ENCODE measurements at regions not wholly inside any gene's neighbourhood (a gene's known extent, or its start where the extent isn't known, plus 50 kb on each side); places are given as distances from the start of the nearest gene placed in this dataset.

DNA sequence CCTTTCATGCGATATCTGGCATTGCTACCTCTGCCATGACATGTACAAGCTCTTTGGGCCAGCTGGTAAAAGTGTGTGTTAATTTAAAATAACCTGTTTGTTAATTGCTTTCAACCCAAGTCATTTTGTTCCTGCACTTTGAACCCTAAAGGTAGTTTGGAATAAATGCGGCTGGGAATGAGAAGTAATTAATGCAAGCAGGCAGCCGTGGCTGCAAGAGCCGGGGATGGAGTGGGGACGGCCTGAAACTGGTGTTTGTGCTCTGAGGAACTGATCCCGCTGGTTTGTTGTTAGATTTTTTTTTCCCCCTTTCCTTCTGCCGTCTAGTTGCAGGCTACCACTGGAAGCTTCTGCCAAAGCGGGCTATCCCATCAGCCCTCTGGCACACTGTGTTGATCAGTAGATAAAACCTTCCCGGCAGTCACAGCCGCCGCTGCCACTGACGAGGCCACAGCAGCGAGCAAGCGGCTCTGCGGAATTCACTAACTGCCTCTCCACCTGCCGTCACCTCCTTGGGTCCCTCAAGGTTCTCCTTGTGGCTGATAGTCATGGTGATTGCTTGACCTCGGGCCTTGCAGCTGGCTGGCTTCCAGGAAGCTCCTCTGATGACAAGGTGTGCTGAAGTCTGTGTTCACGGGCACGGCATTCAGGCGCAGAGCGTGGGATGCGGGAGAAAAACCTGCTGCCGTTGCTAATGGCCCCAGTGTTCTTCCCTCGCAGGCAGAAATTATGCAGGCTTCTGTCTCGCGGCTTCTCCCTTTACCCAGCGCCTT, 315.9 kb downstream of the TFAP2A start:
- no peak overlapping the region for H3K4me3 ChIP-seq (ENCODE audit: low read depth, low read length)
- TF ChIP-seq, protein P1, sequence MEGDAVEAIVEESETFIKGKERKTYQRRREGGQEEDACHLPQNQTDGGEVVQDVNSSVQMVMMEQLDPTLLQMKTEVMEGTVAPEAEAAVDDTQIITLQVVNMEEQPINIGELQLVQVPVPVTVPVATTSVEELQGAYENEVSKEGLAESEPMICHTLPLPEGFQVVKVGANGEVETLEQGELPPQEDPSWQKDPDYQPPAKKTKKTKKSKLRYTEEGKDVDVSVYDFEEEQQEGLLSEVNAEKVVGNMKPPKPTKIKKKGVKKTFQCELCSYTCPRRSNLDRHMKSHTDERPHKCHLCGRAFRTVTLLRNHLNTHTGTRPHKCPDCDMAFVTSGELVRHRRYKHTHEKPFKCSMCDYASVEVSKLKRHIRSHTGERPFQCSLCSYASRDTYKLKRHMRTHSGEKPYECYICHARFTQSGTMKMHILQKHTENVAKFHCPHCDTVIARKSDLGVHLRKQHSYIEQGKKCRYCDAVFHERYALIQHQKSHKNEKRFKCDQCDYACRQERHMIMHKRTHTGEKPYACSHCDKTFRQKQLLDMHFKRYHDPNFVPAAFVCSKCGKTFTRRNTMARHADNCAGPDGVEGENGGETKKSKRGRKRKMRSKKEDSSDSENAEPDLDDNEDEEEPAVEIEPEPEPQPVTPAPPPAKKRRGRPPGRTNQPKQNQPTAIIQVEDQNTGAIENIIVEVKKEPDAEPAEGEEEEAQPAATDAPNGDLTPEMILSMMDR (IDR thresholded peaks at IDR 0.05; ENCODE audit: borderline replicate concordance, insufficient read depth, low read depth, low read length): no peak

DNA sequence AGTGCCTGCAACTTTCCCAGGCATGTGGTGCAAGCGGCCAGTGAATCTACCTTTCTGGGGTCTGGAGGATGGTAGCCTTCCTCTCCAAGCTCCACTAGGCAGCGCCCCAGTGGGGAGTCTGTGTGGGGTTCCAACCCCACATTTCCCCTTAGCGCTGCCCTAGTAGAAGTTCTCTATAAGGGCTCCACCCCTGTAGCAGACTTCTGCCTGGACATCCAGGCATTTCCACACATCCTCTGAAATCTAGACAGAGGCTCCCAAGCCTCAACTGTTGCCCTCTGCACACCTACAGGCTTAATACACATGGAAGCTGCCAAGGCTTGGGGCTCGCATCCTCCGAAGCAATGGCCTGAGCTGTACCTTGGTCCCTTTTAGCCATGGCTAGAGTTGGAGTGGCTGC, 321.6 kb downstream of the TFAP2A start:
- no peak overlapping the region for H3K4me3 ChIP-seq (ENCODE audit: low read depth, low read length)
- TF ChIP-seq, protein P1 (IDR thresholded peaks at IDR 0.05; ENCODE audit: borderline replicate concordance, insufficient read depth, low read depth, low read length): no peak

DNA sequence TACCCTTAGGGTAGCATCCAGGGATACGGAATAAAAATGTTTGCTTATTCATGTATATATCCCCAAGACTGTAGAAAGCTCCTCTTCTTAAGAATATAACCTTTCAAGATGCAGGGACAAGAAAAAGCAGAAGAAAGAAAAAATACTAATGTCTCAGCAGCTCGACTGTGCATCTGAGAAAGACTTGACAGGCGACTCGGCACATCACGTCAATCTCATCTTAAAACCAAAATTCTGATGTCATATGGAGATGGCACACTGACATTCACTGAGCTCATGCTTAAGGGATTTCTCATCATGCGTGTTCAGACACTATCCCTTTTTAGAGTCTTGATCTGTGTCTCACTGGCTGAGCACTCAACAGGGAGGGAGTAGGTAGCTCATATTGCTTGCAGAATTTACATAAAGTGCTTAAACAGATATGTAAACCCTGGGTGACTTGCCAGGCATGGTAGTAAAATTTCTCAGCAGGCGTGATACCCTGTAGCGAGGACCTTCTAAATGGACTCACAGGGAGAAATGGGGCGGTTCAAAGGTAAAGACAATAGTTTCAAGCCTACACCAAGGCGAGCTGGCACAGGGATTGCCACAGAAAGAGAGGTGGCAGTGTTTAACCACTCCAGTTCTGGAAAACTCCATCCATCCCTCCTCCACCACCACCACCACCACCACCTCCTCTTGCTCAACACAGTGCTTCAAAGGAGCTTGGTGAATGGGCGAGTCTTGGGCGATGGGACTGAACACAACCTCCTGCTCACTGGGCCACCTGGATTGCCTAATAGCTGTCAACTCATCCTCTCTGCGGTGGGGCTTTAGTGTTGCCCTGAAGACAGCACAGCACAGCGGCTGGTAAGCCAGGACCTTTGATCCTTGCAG, 330.5 kb downstream of the TFAP2A start:
- TF ChIP-seq, protein P1 (IDR thresholded peaks at IDR 0.05; ENCODE audit: borderline replicate concordance, insufficient read depth, low read depth, low read length): no peak
- no peak overlapping the region for H3K4me3 ChIP-seq (ENCODE audit: low read depth, low read length)

DNA sequence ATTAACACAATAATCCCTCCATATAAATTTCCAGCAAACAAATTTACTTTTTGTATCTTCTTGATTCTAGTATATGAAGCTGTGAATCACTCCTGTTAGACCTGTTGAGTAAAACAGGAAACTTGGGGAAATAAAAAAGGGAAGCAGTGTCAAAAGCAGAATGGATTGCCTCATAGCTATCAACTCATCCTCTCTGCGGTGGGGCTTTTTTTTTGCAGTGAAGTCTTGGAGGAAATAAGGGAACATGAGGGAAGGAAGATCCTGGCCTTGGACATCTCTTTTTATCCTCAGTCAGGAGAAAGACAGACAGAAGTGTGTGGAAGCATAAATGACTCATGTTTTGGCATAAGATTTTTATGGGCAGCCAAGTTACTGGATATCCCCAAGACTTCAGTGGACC, 332.5 kb downstream of the TFAP2A start:
- H3K4me3 ChIP-seq (ENCODE audit: low read depth, low read length): no peak overlapping the region
- TF ChIP-seq, protein P1 (IDR thresholded peaks at IDR 0.05; ENCODE audit: borderline replicate concordance, insufficient read depth, low read depth, low read length): no peak

DNA sequence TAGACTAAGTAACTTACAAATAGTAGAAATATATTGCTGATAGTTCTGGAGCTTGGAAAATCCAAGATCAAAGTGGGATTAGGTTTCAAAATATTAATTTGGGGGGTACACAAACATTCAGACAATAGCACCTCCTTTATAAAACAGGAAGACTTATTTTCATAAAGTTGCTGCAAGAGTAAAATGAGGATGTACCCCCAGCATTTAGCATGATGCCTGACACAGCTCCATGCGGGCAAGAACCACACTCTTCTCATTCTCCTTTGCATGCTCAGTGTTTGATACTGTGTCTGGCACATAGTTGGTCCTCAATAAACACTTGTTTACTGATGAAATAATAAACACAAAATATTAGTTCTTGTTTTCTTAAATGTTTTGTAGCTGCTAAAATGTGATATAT, 332.9 kb downstream of the TFAP2A start:
- H3K4me3 ChIP-seq (ENCODE audit: low read depth, low read length): no peak overlapping the region
- TF ChIP-seq, protein P1 (IDR thresholded peaks at IDR 0.05; ENCODE audit: borderline replicate concordance, insufficient read depth, low read depth, low read length): no peak

DNA sequence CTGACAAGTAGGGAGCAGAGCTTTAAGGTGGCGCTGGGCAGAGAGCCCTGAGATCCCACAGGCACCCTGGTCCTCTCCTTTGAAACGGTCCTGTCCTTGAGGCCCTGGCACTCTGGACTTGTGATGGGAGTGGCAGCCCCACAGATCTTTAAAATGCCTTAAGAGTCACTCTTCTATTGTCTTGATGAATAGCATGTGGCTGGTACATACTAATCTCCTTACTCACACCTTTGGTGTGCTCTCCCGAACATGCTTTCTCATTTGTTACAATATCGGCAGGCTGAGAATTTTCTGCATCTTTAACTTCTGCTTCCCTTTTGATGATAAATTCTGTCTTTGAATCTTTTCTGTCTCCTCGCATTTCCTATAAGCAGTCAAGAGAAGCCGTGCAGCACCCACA, 333.8 kb downstream of the TFAP2A start:
- H3K4me3 ChIP-seq (ENCODE audit: low read depth, low read length): no peak overlapping the region
- TF ChIP-seq, protein P1 (IDR thresholded peaks at IDR 0.05; ENCODE audit: borderline replicate concordance, insufficient read depth, low read depth, low read length): no peak
